GM12878 (cell line): ENCODE measurements at regions not wholly inside any gene's neighbourhood (a gene's known extent, or its start where the extent isn't known, plus 50 kb on each side); places are given as distances from the start of the nearest gene placed in this dataset.
A peak's percentile ranks its signal among the peaks of the same experiment; 100 is the strongest.

Experiments
- CEBPB ChIP-seq, 2 experiments: fragments of 150-350 bp in 1 of 2; IDR thresholded peaks; 2 replicates each; pipeline ENCODE4 v1.6.1; 2012 to 2014; ENCODE audit warnings: low read depth in 2 of 2, low read length in 2 of 2, borderline replicate concordance in 1 of 2, inconsistent platforms in 1 of 2
- CHD2 ChIP-seq: IDR thresholded peaks from 2 replicates; pipeline ENCODE4 v1.6.1; 2011; ENCODE audit warnings: low read depth, low read length, improper control_type of control experiment, borderline replicate concordance
- CHD4 ChIP-seq: fragments of 200-600 bp; sonication (generic); IDR thresholded peaks from 2 replicates; pipeline ENCODE4 v1.6.1; 2016; ENCODE audit warnings: mild to moderate bottlenecking
- DPF2 ChIP-seq: fragments of 450-650 bp; IDR thresholded peaks from 2 replicates; pipeline ENCODE4 v1.6.1; 2017; ENCODE audit warnings: mild to moderate bottlenecking
- EZH2 ChIP-seq: IDR thresholded peaks from 2 replicates; pipeline ENCODE4 v1.6.1; 2012; ENCODE audit warnings: low read depth, mild to moderate bottlenecking, control low read depth, inconsistent platforms, low read length, borderline replicate concordance; ENCODE audit not compliant: control insufficient read depth
- FOXM1 ChIP-seq: IDR thresholded peaks from 2 replicates; pipeline ENCODE4 v1.6.1; 2012; ENCODE audit warnings: low read depth, mild to moderate bottlenecking, inconsistent platforms, low read length, moderate library complexity
- JUND ChIP-seq: IDR thresholded peaks from 2 replicates; pipeline ENCODE4 v1.6.1; 2012; ENCODE audit warnings: low read depth, mild to moderate bottlenecking, low read length, improper control_type of control experiment, moderate library complexity
- ZNF592 ChIP-seq: fragments of 450-650 bp; IDR thresholded peaks from 2 replicates; pipeline ENCODE4 v1.6.1; 2017; ENCODE audit warnings: mild to moderate bottlenecking, moderate library complexity
- ZSCAN29 ChIP-seq: fragments of 450-650 bp; IDR thresholded peaks from 2 replicates; pipeline ENCODE4 v1.6.1; 2017; ENCODE audit warnings: mild to moderate bottlenecking, moderate library complexity
- ZZZ3 ChIP-seq: IDR thresholded peaks from 2 replicates; pipeline ENCODE4 v1.6.1; 2011; ENCODE audit warnings: low read depth; ENCODE audit not compliant: control insufficient read depth, insufficient read length
- TF ChIP-seq, protein P1 (sequence below): fragments of 450-650 bp; formaldehyde crosslinking; IDR thresholded peaks from 2 replicates; pipeline ENCODE4 v1.4.0; 2022; ENCODE audit warnings: mild to moderate bottlenecking, moderate library complexity
- TF ChIP-seq, protein P2 (sequence below), 3 experiments: IDR thresholded peaks in 2 of 3; conservative IDR thresholded peaks in 1 of 3; 2 replicates each; pipeline ENCODE4 v1.5.1; 2011; ENCODE audit warnings: low read depth in 3 of 3, low read length in 3 of 3, mild to moderate bottlenecking in 3 of 3, control low read depth in 2 of 3, moderate library complexity in 2 of 3, inconsistent platforms in 1 of 3, mixed read lengths in 1 of 3; ENCODE audit not compliant: control insufficient read depth in 2 of 3, insufficient read depth in 1 of 3; ENCODE audit errors: extremely low read depth in 1 of 3

DNA sequence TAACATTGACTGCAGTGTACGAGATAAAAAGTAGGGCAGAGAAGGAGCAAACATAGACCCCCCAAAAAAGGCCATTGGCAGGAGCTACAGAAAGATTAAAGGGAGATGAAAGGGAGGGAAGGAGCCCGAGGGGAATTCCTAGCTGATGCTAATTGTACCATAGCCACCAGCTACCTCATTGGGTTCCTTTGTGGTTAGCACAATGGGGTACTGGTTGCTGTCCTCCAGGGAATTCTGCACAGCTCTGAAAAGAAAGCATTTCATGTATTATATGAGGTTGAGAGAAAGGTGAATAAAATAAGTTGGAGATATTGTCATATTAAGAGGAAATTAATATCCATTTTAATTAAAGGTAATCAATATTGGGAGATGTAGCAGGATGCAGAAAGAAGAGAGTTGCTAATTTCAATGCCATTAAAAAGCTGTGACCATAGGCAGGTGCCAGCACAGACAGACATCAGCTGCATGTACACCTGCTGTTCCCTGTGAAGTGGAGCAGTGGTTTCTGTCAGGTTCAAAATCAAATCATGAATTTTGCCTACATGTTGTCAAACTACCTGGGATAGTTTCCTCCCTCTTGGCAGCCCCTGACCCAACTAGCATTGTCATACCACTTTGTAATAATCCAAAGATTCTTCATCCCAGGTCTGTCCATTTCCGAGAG is 185.4 kb upstream of the DLGAP1 start:
- TF ChIP-seq, protein P1, sequence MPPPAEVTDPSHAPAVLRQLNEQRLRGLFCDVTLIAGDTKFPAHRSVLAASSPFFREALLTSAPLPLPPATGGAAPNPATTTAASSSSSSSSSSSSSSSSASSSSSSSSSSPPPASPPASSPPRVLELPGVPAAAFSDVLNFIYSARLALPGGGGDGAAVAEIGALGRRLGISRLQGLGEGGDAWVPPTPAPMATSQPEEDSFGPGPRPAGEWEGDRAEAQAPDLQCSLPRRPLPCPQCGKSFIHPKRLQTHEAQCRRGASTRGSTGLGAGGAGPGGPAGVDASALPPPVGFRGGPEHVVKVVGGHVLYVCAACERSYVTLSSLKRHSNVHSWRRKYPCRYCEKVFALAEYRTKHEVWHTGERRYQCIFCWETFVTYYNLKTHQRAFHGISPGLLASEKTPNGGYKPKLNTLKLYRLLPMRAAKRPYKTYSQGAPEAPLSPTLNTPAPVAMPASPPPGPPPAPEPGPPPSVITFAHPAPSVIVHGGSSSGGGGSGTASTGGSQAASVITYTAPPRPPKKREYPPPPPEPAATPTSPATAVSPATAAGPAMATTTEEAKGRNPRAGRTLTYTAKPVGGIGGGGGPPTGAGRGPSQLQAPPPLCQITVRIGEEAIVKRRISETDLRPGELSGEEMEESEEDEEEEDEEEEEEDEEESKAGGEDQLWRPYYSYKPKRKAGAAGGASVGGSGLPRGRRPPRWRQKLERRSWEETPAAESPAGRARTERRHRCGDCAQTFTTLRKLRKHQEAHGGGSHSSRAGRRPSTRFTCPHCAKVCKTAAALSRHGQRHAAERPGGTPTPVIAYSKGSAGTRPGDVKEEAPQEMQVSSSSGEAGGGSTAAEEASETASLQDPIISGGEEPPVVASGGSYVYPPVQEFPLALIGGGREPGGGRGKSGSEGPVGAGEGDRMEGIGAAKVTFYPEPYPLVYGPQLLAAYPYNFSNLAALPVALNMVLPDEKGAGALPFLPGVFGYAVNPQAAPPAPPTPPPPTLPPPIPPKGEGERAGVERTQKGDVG (CRISPR knock-in tag) = no peak
- TF ChIP-seq, protein P2, sequence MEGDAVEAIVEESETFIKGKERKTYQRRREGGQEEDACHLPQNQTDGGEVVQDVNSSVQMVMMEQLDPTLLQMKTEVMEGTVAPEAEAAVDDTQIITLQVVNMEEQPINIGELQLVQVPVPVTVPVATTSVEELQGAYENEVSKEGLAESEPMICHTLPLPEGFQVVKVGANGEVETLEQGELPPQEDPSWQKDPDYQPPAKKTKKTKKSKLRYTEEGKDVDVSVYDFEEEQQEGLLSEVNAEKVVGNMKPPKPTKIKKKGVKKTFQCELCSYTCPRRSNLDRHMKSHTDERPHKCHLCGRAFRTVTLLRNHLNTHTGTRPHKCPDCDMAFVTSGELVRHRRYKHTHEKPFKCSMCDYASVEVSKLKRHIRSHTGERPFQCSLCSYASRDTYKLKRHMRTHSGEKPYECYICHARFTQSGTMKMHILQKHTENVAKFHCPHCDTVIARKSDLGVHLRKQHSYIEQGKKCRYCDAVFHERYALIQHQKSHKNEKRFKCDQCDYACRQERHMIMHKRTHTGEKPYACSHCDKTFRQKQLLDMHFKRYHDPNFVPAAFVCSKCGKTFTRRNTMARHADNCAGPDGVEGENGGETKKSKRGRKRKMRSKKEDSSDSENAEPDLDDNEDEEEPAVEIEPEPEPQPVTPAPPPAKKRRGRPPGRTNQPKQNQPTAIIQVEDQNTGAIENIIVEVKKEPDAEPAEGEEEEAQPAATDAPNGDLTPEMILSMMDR (IDR thresholded peaks at IDR 0.05 in 2 of 3, conservative IDR thresholded peaks at IDR 0.05 in 1 of 3; ENCODE audit: control insufficient read depth in 2 of 3, extremely low read depth in 1 of 3, insufficient read depth in 1 of 3, low read depth in 3 of 3, low read length in 3 of 3) = no peak
- TF ChIP-seq DPF2 (0 out of 2 replicates have a peak, but pooled peaks have one; percentile 3), ZSCAN29 (no peak), ZNF592 (no peak), CHD2 (no peak), EZH2 (no peak), FOXM1 (no peak), CHD4 (no peak), ZZZ3 (no peak), CEBPB (IDR thresholded peaks at IDR 0.05; ENCODE audit: borderline replicate concordance in 1 of 2, low read depth in 2 of 2, low read length in 2 of 2) (no peak), JUND (no peak)
